Esophagus muscularis mucosa (tissue), 3 donors: ENCODE measurements at regions not wholly inside any gene's neighbourhood (a gene's known extent, or its start where the extent isn't known, plus 50 kb on each side); places are given as distances from the start of the nearest gene placed in this dataset.

Source experiments
- POLR2A ChIP-seq: fragments of 450-650 bp; IDR thresholded peaks from one replicate; pipeline ENCODE4 v1.6.1; 2017; ENCODE audit warnings: antibody characterized with exemption, moderate library complexity, mild to moderate bottlenecking, low read depth
- TF ChIP-seq, protein P1 (sequence below), 3 experiments: fragments of 200-600 bp in 2 of 3; fragments of 450-650 bp in 1 of 3; sonication (generic) in 2 of 3; IDR thresholded peaks; one replicate each; pipeline ENCODE4 v1.5.1; 2017 to 2019; ENCODE audit warnings: antibody characterized with exemption in 3 of 3, mild to moderate bottlenecking in 2 of 3, moderate library complexity in 1 of 3

GRCh38 chr13:82758044-82758443, 1124.2 kb downstream of the SLITRK1 start:
- TF ChIP-seq, protein P1, sequence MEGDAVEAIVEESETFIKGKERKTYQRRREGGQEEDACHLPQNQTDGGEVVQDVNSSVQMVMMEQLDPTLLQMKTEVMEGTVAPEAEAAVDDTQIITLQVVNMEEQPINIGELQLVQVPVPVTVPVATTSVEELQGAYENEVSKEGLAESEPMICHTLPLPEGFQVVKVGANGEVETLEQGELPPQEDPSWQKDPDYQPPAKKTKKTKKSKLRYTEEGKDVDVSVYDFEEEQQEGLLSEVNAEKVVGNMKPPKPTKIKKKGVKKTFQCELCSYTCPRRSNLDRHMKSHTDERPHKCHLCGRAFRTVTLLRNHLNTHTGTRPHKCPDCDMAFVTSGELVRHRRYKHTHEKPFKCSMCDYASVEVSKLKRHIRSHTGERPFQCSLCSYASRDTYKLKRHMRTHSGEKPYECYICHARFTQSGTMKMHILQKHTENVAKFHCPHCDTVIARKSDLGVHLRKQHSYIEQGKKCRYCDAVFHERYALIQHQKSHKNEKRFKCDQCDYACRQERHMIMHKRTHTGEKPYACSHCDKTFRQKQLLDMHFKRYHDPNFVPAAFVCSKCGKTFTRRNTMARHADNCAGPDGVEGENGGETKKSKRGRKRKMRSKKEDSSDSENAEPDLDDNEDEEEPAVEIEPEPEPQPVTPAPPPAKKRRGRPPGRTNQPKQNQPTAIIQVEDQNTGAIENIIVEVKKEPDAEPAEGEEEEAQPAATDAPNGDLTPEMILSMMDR (IDR thresholded peaks at IDR 0.05), result no peak
- no peak for TF ChIP-seq POLR2A
